Large intestine (tissue), 3 donors: ENCODE measurements at regions not wholly inside any gene's neighbourhood (a gene's known extent, or its start where the extent isn't known, plus 50 kb on each side); places are given as distances from the start of the nearest gene placed in this dataset.

Experiments
- DNase-seq, 2 donors: peaks; one replicate each; pipeline versions ENCODE4 v3.0.0 to v3.0.0-alpha.2; 2013
- H3K27ac ChIP-seq: one replicate; pipeline ENCODE4 v1.5.1; 2013; ENCODE audit warnings: low read length
- H3K27me3 ChIP-seq: 2 replicates; pipeline ENCODE4 v1.6.1; 2013; ENCODE audit warnings: low read length; ENCODE audit not compliant: control insufficient read depth, insufficient read depth
- H3K36me3 ChIP-seq: 2 replicates; pipeline ENCODE4 v1.6.1; 2013; ENCODE audit warnings: low read length; ENCODE audit not compliant: control insufficient read depth, insufficient read depth
- H3K4me1 ChIP-seq: one replicate; pipeline ENCODE4 v1.6.1; 2013; ENCODE audit warnings: low read length; ENCODE audit not compliant: control insufficient read depth, insufficient read depth
- H3K4me3 ChIP-seq: one replicate; pipeline ENCODE4 v1.5.1; 2013; ENCODE audit warnings: low read length
- H3K9me3 ChIP-seq: one replicate; pipeline ENCODE4 v1.6.1; 2013; ENCODE audit warnings: mild to moderate bottlenecking, low read depth, low read length, moderate library complexity; ENCODE audit not compliant: control insufficient read depth
- WGBS: methylation state at CpG from one replicate; pipeline ENCODE4 v1.1.5; 2013; ENCODE audit warnings: low lambda C conversion rate; ENCODE audit not compliant: insufficient coverage; 5-methylcytosine and 5-hydroxymethylcytosine counted together

DNA sequence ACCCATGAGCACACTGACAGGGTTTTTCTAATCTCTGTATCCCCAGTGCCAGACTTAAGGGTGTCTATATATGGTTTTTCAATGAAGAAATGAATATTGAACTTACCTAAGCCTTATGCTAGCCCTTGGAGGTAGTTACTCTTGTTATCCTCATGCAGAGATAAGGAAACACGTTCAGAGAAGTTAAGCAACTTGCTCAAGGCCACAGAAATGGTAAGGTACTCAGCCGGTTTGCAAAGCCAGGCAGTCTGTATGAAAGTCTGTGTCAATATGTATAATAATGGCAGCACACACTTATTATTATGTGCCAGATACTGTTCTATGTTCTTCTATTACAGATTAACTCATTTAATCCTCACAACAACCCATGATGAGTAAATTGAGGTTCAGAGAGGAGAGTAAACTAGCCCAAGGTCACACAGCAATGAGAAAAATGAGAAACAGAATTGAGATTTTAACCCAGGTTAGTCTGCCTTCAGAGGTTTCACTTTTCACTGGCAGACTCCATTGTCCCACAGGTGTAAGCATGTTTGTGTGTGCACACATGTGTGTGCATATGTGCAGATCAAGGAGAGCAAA, 54.6 kb upstream of the CSF3R start:
- Histone ChIP-seq H3K27ac (no peak overlapping the region), H3K27me3 (peaks cover 3% of the 10 kb centered on the region), H3K36me3 (no peaks in the 10 kb centered on the region), H3K4me3 (no peak overlapping the region), H3K9me3 (no peaks in the 10 kb centered on the region), H3K4me1 (no peaks in the 10 kb centered on the region)
- WGBS: no CpG with 5 or more reads among the region's 2 CpGs
- no peak for DNase-seq

DNA sequence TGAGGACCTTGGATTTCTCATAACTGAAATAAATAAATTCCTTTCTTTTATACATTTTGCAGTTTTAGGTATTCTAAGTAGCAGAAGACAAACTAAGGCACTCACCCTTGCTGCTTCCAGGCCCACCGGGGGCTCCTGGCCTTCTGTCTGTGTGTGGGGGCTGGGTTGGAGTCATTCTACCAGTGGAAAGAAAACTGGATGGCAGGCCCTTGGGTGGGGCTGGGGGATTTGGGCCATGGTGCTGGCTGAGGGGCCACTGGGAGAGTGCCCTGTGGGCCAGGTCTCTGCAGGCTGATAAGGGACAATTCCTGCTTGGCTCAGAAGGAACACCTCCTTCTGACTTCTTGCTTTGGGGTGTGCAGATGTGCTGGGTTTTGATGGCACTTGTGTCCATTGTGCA, 54.0 kb upstream of the CSF3R start:
- Histone ChIP-seq H3K4me3 (no peak overlapping the region), H3K27me3 (peaks cover 3% of the 10 kb centered on the region), H3K36me3 (no peaks in the 10 kb centered on the region), H3K27ac (no peak overlapping the region), H3K4me1 (no peaks in the 10 kb centered on the region), H3K9me3 (no peaks in the 10 kb centered on the region)
- no CpG with 5 or more reads among the region's 1 CpG for WGBS
- DNase-seq: no peak

DNA sequence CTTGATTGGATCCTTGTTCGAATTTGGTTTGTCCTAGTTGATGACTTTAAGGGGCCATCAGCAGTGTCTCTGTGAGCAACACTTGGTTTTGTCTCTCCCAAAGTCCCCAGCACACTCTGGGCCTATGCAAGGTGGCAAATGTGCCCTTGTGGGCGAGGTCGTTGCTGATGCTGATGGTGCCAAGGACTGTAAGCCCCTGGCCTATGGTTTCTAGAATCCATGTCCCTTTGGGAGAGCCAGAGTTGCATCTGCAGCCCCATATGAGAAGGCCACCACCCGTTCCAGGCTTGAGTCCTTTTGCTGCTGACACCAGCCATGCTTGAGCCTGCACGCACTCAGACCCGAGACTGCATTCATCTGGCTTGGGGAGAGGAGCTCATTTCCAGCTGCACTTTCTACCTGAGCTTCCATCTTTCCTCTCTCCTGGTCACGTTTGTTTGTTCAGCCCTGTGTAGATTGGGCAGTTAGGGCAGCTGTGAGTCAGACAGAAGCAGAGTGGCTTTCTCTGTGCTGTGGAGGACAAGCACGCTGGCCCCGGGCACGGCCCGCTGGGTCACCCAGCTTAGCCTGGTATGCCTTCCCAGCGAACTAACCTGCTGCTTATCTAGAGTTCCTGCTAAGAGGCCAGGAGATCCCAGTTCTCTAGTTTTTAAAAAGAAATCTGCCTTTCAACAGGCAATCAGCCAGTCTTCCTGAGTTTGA, 52.1 kb upstream of the CSF3R start:
- Histone ChIP-seq H3K4me1 (no peaks in the 10 kb centered on the region), H3K4me3 (no peak overlapping the region), H3K27me3 (peaks cover 3% of the 10 kb centered on the region), H3K27ac (no peak overlapping the region), H3K9me3 (no peaks in the 10 kb centered on the region), H3K36me3 (no peaks in the 10 kb centered on the region)
- no peak for DNase-seq
- no CpG with 5 or more reads among the region's 12 CpGs for WGBS

DNA sequence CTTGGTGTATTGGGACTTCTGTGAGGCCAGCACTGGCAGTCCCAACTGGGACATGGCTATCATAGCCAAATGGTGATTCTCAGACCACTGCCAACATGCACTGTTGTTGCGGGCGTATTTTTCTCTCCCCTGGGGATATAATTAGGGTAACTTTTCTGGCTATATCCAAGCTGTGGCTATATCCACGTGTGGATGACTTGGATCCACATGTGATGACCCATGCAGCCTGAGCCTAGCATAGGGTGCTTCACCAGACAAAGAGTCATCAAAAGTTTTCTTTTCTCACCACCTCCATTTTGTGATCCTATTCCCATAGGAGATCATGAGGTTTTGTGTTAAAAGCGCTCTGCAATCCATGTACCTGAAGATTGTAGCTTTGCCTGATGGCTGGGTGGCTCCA, 51.2 kb upstream of the CSF3R start:
- WGBS: no CpG with 5 or more reads among the region's 4 CpGs
- H3K9me3 ChIP-seq: no peaks in the 10 kb centered on the region
- no peak for DNase-seq

DNA sequence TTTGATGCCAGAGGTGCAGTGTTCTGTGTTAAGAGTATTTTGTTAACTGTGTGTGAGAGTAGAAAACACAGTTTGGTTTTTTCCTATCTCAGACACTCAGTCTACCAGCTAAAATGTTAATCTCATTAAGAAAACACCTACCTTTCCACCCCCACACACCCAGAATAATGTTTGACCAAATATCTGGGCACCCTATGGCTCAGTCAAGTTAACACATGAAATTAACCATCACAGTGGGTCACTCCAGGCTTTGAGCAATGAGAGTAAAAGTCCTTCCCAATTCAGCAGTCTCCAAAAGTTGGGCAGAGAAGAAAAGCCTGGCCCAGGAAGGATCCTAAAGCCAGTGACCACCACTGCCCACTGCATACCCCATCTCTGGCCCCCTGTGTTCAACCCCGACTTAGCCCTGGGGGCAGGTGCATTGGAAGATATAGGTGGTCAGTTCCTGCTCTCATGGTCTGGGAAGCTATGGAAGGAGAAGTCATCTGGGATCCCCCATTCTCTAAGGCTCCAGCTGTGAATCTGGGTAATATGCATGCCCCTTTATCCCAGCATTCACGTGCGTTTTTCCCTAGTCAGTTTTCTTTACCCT, 50.2 kb upstream of the CSF3R start:
- Histone ChIP-seq H3K27ac (no peak overlapping the region), H3K4me1 (no peaks in the 10 kb centered on the region), H3K4me3 (no peak overlapping the region), H3K36me3 (no peaks in the 10 kb centered on the region), H3K9me3 (no peaks in the 10 kb centered on the region), H3K27me3 (peaks cover 3% of the 10 kb centered on the region)
- DNase-seq: no peak
- no CpG with 5 or more reads among the region's 3 CpGs for WGBS

More for the DNA sequence above, 51.2 kb upstream of the CSF3R start:
- Histone ChIP-seq H3K4me1 (no peaks in the 10 kb centered on the region), H3K4me3 (no peak overlapping the region), H3K27me3 (peaks cover 3% of the 10 kb centered on the region), H3K27ac (no peak overlapping the region), H3K36me3 (no peaks in the 10 kb centered on the region)
